SK-N-SH treated with all-trans-retinoic acid at 6 μM for 48 hours (cell line): ENCODE measurements at regions not wholly inside any gene's neighbourhood (a gene's known extent, or its start where the extent isn't known, plus 50 kb on each side); places are given as distances from the start of the nearest gene placed in this dataset.

Experiments
- ARNTL ChIP-seq: fragments of 450-650 bp; formaldehyde crosslinking; IDR thresholded peaks from 2 replicates; pipeline ENCODE4 v1.5.0; 2020; ENCODE audit warnings: low read depth, mild to moderate bottlenecking, moderate library complexity, borderline replicate concordance
- BACH2 ChIP-seq: fragments of 250-450 bp; sonication (Bioruptor Pico); IDR thresholded peaks from 2 replicates; pipeline ENCODE4 v1.9.0; 2021; ENCODE audit warnings: mild to moderate bottlenecking, borderline replicate concordance
- CREB5 ChIP-seq: fragments of 250-450 bp; sonication (Bioruptor Pico); IDR thresholded peaks from 2 replicates; pipeline ENCODE4 v1.5.1; 2020; ENCODE audit warnings: low read depth, mild to moderate bottlenecking, moderate library complexity
- ISL1 ChIP-seq: fragments of 250-450 bp; sonication (Bioruptor Pico); IDR thresholded peaks from 2 replicates; pipeline ENCODE4 v2.1.2; 2022; ENCODE audit warnings: mild to moderate bottlenecking, moderate library complexity
- OSR1 ChIP-seq: fragments of 250-450 bp; sonication (Bioruptor Pico); IDR thresholded peaks from 2 replicates; pipeline ENCODE4 v1.8.0; 2022; ENCODE audit warnings: moderate library complexity, mild to moderate bottlenecking, inconsistent platforms
- PATZ1 ChIP-seq: fragments of 250-450 bp; sonication (Bioruptor Pico); IDR thresholded peaks from 2 replicates; pipeline ENCODE4 v1.8.0; 2020; ENCODE audit warnings: mild to moderate bottlenecking, moderate library complexity, borderline replicate concordance
- RARB ChIP-seq: fragments of 250-450 bp; sonication (Bioruptor Pico); IDR thresholded peaks from 2 replicates; pipeline ENCODE4 v1.8.0; 2021; ENCODE audit warnings: mild to moderate bottlenecking, moderate library complexity
- ZFP3 ChIP-seq: fragments of 250-450 bp; sonication (Bioruptor Pico); IDR thresholded peaks from 2 replicates; pipeline ENCODE4 v1.5.0; 2020; ENCODE audit warnings: mild to moderate bottlenecking, moderate library complexity
- ZNF565 ChIP-seq: fragments of 450-650 bp; formaldehyde crosslinking; conservative IDR thresholded peaks from 2 replicates; pipeline ENCODE4 v1.5.0; 2020; ENCODE audit warnings: low read depth, mild to moderate bottlenecking, moderate library complexity
- ZNF8 ChIP-seq: fragments of 450-650 bp; formaldehyde crosslinking; IDR thresholded peaks from 2 replicates; pipeline ENCODE4 v1.5.0; 2020; ENCODE audit warnings: mild to moderate bottlenecking, moderate library complexity

- TF ChIP-seq ZNF565 (CRISPR knock-in tag) (no peak), ISL1 (CRISPR knock-in tag) (no peak), ARNTL (CRISPR knock-in tag) (no peak), ZNF8 (no peak), RARB (CRISPR knock-in tag) (no peak), OSR1 (no peak), PATZ1 (CRISPR knock-in tag) (no peak), BACH2 (CRISPR knock-in tag) (no peak), ZFP3 (CRISPR knock-in tag) (no peak), CREB5 (CRISPR knock-in tag) (no peak)
Observed at GRCh38 chr2:120853306-120854013, 117.8 kb downstream of the GLI2 start.
